Kidney capillary endothelial cell (primary cell): ENCODE measurements at regions not wholly inside any gene's neighbourhood (a gene's known extent, or its start where the extent isn't known, plus 50 kb on each side); places are given as distances from the start of the nearest gene placed in this dataset.
"Not testable (repeated sequence)": the region's sequence is repeated elsewhere in the genome, so short reads cannot be mapped to it uniquely, and the experiment has no call there.

ENCODE experiments used
- DNase-seq: peaks from one replicate; pipeline ENCODE4 v3.0.0-alpha.2; 2018; ENCODE audit warnings: low spot score

GRCh38 chrX:81348388-81348787 lies 146.5 kb downstream of the SH3BGRL start:
- DNase-seq = no peak

- DNase-seq = no peak
Observed at GRCh38 chrX:81354954-81355353, 153.1 kb downstream of the SH3BGRL start.

- DNase-seq = peak; percentile 18
Observed at GRCh38 chrX:81355436-81355835, 153.5 kb downstream of the SH3BGRL start.

GRCh38 chrX:81367291-81367690 lies 165.4 kb downstream of the SH3BGRL start:
- DNase-seq = no peak

GRCh38 chrX:81377329-81377728 lies 175.4 kb downstream of the SH3BGRL start:
- DNase-seq = peak; percentile 21

GRCh38 chrX:81378560-81378959 lies 176.7 kb downstream of the SH3BGRL start:
- no peak for DNase-seq

- DNase-seq = peak; percentile 4
Observed at GRCh38 chrX:81390237-81390636, 188.3 kb downstream of the SH3BGRL start.

- DNase-seq = no peak
Observed at GRCh38 chrX:81392396-81392795, 190.5 kb downstream of the SH3BGRL start.

GRCh38 chrX:81405781-81406180 lies 203.9 kb downstream of the SH3BGRL start:
- DNase-seq = no peak

GRCh38 chrX:81411517-81411916 lies 209.6 kb downstream of the SH3BGRL start:
- no peak for DNase-seq

GRCh38 chrX:81412428-81412827 lies 210.5 kb downstream of the SH3BGRL start:
- DNase-seq = no peak

GRCh38 chrX:81412857-81413256 lies 211.0 kb downstream of the SH3BGRL start:
- not testable (repeated sequence) for DNase-seq

- no peak for DNase-seq
Observed at GRCh38 chrX:81414630-81415029, 212.7 kb downstream of the SH3BGRL start.
